H1 (cell line): ENCODE measurements at regions not wholly inside any gene's neighbourhood (a gene's known extent, or its start where the extent isn't known, plus 50 kb on each side); places are given as distances from the start of the nearest gene placed in this dataset.

ENCODE experiments used
- CTCF ChIA-PET: fragments of 300-600 bp; sonication (Branson Sonifier 250); formaldehyde crosslinking; loops from one replicate; lab custom pipeline; 2021; ENCODE audit not compliant: partially characterized antibody; lab: Charles Lee
- POLR2A ChIA-PET: fragments of 300-600 bp; sonication (Branson Sonifier 250); formaldehyde crosslinking; loops from one replicate; lab custom pipeline; 2021; ENCODE audit warnings: inconsistent platforms; ENCODE audit not compliant: partially characterized antibody; lab: Charles Lee
- DNase-seq, 2 experiments: peaks; one replicate each; pipeline versions ENCODE4 v3.0.0 to v3.0.0-alpha.2; 2010 to 2022; ENCODE audit warnings: low spot score in 2 of 2, low read depth in 1 of 2, mixed read lengths in 1 of 2
- FAIRE-seq: peaks from 2 replicates; lab custom pipeline; 2011; peaks lifted over from hg19 to GRCh38; lab: Jason Lieb, UNC
- H2AFZ ChIP-seq: 2 replicates; pipeline ENCODE4 v1.8.1; 2012; ENCODE audit warnings: low read length, inconsistent platforms
- H2AK5ac ChIP-seq: 2 replicates; pipeline ENCODE4 v1.6.1; 2013; ENCODE audit warnings: low read depth, low read length
- H2BK120ac ChIP-seq: replicated peaks from 2 replicates; pipeline ENCODE3; 2013; ENCODE audit warnings: low read depth, low read length, inconsistent platforms
- H2BK12ac ChIP-seq: 2 replicates; pipeline ENCODE4 v1.6.1; 2013; ENCODE audit warnings: low read depth, low read length
- H2BK15ac ChIP-seq: 2 replicates; pipeline ENCODE4 v1.6.1; 2013; ENCODE audit warnings: low read length
- H2BK20ac ChIP-seq: 2 replicates; pipeline ENCODE4 v1.6.1; 2013; ENCODE audit warnings: low read length
- H2BK5ac ChIP-seq: 2 replicates; pipeline ENCODE4 v1.6.1; 2013; ENCODE audit warnings: low read depth, low read length
- H3K14ac ChIP-seq: 2 replicates; pipeline ENCODE4 v1.6.1; 2013; ENCODE audit warnings: inconsistent platforms; ENCODE audit not compliant: insufficient read length
- H3K18ac ChIP-seq: 2 replicates; pipeline ENCODE4 v1.6.1; 2013; ENCODE audit warnings: low read length; ENCODE audit errors: extremely low read depth
- H3K23ac ChIP-seq: 2 replicates; pipeline ENCODE4 v1.6.1; 2013; ENCODE audit warnings: inconsistent platforms; ENCODE audit not compliant: insufficient read length
- H3K23me2 ChIP-seq: 2 replicates; pipeline ENCODE4 v1.6.1; 2013; ENCODE audit warnings: low read depth, low read length
- H3K27ac ChIP-seq: 2 replicates; pipeline ENCODE4 v1.6.1; 2011; ENCODE audit warnings: low read depth, low read length, inconsistent platforms
- H3K27me3 ChIP-seq, 4 experiments: replicated peaks in 1 of 4; 1 replicate in 1 of 4; 2 replicates in 3 of 4; pipeline versions ENCODE4 v1.6.1 to v1.8.1; 2011 to 2013; ENCODE audit warnings: low read length in 3 of 4, mild to moderate bottlenecking in 3 of 4, inconsistent platforms in 2 of 4, mixed read lengths in 2 of 4, moderate library complexity in 1 of 4; ENCODE audit not compliant: control insufficient read depth in 3 of 4, insufficient read depth in 3 of 4; ENCODE audit errors: extremely low read depth in 1 of 4
- H3K36me3 ChIP-seq, 4 experiments: 2 replicates each; pipeline versions ENCODE4 v1.6.1 to v1.8.1; 2011 to 2013; ENCODE audit warnings: mild to moderate bottlenecking in 4 of 4, low read length in 3 of 4, moderate library complexity in 2 of 4, control low read depth in 1 of 4, inconsistent platforms in 1 of 4; ENCODE audit not compliant: insufficient read depth in 4 of 4, control insufficient read depth in 2 of 4
- H3K4ac ChIP-seq: replicated peaks from 2 replicates; pipeline ENCODE3; 2013; ENCODE audit warnings: low read length, low read depth, mixed read lengths, inconsistent platforms; ENCODE audit not compliant: insufficient read length
- H3K4me1 ChIP-seq, 4 experiments: replicated peaks in 1 of 4; 1 replicate in 1 of 4; 2 replicates in 3 of 4; pipeline versions ENCODE4 v1.6.1 to v1.8.1; 2011 to 2013; ENCODE audit warnings: low read length in 3 of 4, inconsistent platforms in 2 of 4, mixed read lengths in 1 of 4; ENCODE audit not compliant: insufficient read depth in 4 of 4, control insufficient read depth in 3 of 4
- H3K4me2 ChIP-seq, 2 experiments: 2 replicates each; pipeline versions ENCODE4 v1.6.1 to v1.8.1; 2011 to 2013; ENCODE audit warnings: low read depth in 2 of 2, low read length in 2 of 2, control low read depth in 1 of 2, inconsistent platforms in 1 of 2, mild to moderate bottlenecking in 1 of 2; ENCODE audit not compliant: insufficient read depth in 1 of 2
- H3K4me3 ChIP-seq, 4 experiments: fragments of 200-600, 300-600 bp in 1 of 4; sonication (generic), shearing (Covaris generic), sonication (Bioruptor Twin) in 1 of 4; 2 replicates each; pipeline versions ENCODE4 v1.5.1 to v1.8.1; 2011 to 2016; ENCODE audit warnings: low read length in 4 of 4, low read depth in 3 of 4, control low read depth in 2 of 4, inconsistent platforms in 2 of 4, mild to moderate bottlenecking in 2 of 4, mixed read lengths in 1 of 4, moderate library complexity in 1 of 4; ENCODE audit not compliant: insufficient read depth in 2 of 4; ENCODE audit errors: extremely low read depth in 1 of 4
- H3K56ac ChIP-seq: replicated peaks from 2 replicates; pipeline ENCODE3; 2013; ENCODE audit warnings: low read depth, mild to moderate bottlenecking, mixed read lengths, low read length, inconsistent platforms; ENCODE audit not compliant: insufficient read length
- H3K79me1 ChIP-seq: 2 replicates; pipeline ENCODE4 v1.6.1; 2013; ENCODE audit warnings: low read depth, low read length, control low read depth
- H3K79me2 ChIP-seq, 2 experiments: 2 replicates each; pipeline versions ENCODE4 v1.6.1 to v1.8.1; 2012 to 2013; ENCODE audit warnings: low read length in 2 of 2, mild to moderate bottlenecking in 2 of 2, inconsistent platforms in 1 of 2; ENCODE audit not compliant: insufficient read depth in 2 of 2, control insufficient read depth in 1 of 2
- H3K9ac ChIP-seq, 4 experiments: replicated peaks in 1 of 4; 1 replicate in 1 of 4; 2 replicates in 3 of 4; pipeline versions ENCODE4 v1.6.1 to v1.8.1; 2011 to 2013; ENCODE audit warnings: low read depth in 3 of 4, low read length in 3 of 4, control low read depth in 2 of 4, mild to moderate bottlenecking in 2 of 4, moderate library complexity in 2 of 4, inconsistent platforms in 1 of 4; ENCODE audit errors: extremely low read depth in 1 of 4
- H3K9me3 ChIP-seq, 2 experiments: 2 replicates each; pipeline versions ENCODE4 v1.6.1 to v1.8.1; 2012 to 2013; ENCODE audit warnings: mild to moderate bottlenecking in 2 of 2, moderate library complexity in 2 of 2, control low read depth in 1 of 2, inconsistent platforms in 1 of 2, low read depth in 1 of 2, low read length in 1 of 2, mixed read lengths in 1 of 2; ENCODE audit not compliant: insufficient read depth in 2 of 2
- H4K20me1 ChIP-seq, 2 experiments: replicated peaks in 1 of 2; 2 replicates each; pipeline versions ENCODE3 to v1.8.1; 2011 to 2013; ENCODE audit warnings: inconsistent platforms in 2 of 2, low read length in 2 of 2, mild to moderate bottlenecking in 1 of 2; ENCODE audit not compliant: insufficient read depth in 2 of 2, control insufficient read depth in 1 of 2
- H4K5ac ChIP-seq: 2 replicates; pipeline ENCODE4 v1.6.1; 2013; ENCODE audit warnings: low read length, low read depth, mixed read lengths, inconsistent platforms; ENCODE audit not compliant: insufficient read length
- H4K8ac ChIP-seq: 2 replicates; pipeline ENCODE4 v1.8.0; 2013; ENCODE audit warnings: mild to moderate bottlenecking, moderate library complexity, low read length, inconsistent platforms; ENCODE audit not compliant: insufficient read depth; ENCODE audit errors: extremely low read depth
- H4K91ac ChIP-seq: replicated peaks from 2 replicates; pipeline ENCODE3; 2013; ENCODE audit warnings: low read length, mixed read lengths, inconsistent platforms; ENCODE audit not compliant: insufficient read length
- ASH2L ChIP-seq: fragments of 200-600, 300-600 bp; sonication (generic); IDR thresholded peaks from one replicate; pipeline ENCODE4 v1.7.1; 2017; ENCODE audit warnings: low read length
- ATF3 ChIP-seq: IDR thresholded peaks from 2 replicates; pipeline ENCODE4 v1.6.1; 2011; ENCODE audit warnings: low read depth, mild to moderate bottlenecking, low read length; ENCODE audit not compliant: insufficient read depth
- BRCA1 ChIP-seq: IDR thresholded peaks from 2 replicates; pipeline ENCODE4 v1.6.1; 2012; ENCODE audit warnings: low read depth, low read length, improper control_type of control experiment
- CBX5 ChIP-seq: fragments of 300-800, 300-1000 bp; sonication (generic); IDR thresholded peaks from 2 replicates; pipeline ENCODE4 v1.7.1; 2016; ENCODE audit warnings: antibody characterized with exemption, low read length, low read depth
- CBX8 ChIP-seq: fragments of 300-800, 300-1000 bp; sonication (generic); IDR thresholded peaks from 2 replicates; pipeline ENCODE4 v1.7.1; 2016; ENCODE audit warnings: low read depth, low read length, borderline replicate concordance
- CHD1 ChIP-seq: IDR thresholded peaks from 2 replicates; pipeline ENCODE4 v1.6.1; 2012; ENCODE audit warnings: low read depth, low read length, improper control_type of control experiment
- CREB1 ChIP-seq: IDR thresholded peaks from 2 replicates; pipeline ENCODE4 v1.6.1; 2012; ENCODE audit warnings: inconsistent platforms
- E2F6 ChIP-seq: IDR thresholded peaks from 2 replicates; pipeline ENCODE4 v1.6.1; 2012; ENCODE audit warnings: inconsistent platforms
- HDAC2 ChIP-seq, 2 experiments: fragments of 300-600 bp in 1 of 2; sonication (generic) in 1 of 2; IDR thresholded peaks; 2 replicates each; pipeline ENCODE4 v1.6.1; 2011 to 2012; ENCODE audit warnings: low read depth in 2 of 2, low read length in 2 of 2, mild to moderate bottlenecking in 2 of 2, moderate library complexity in 2 of 2, borderline replicate concordance in 1 of 2, inconsistent platforms in 1 of 2
- POLR2AphosphoS5 ChIP-seq: IDR thresholded peaks from 2 replicates; pipeline ENCODE4 v1.6.1; 2011; ENCODE audit warnings: low read depth, low read length
- POU5F1 ChIP-seq: IDR thresholded peaks from 2 replicates; pipeline ENCODE4 v1.6.1; 2011; ENCODE audit warnings: low read depth, mild to moderate bottlenecking, low read length, moderate library complexity
- RFX5 ChIP-seq: IDR thresholded peaks from 2 replicates; pipeline ENCODE4 v1.6.1; 2011; ENCODE audit warnings: low read depth, low read length, improper control_type of control experiment, borderline replicate concordance
- SIRT6 ChIP-seq: IDR thresholded peaks from one replicate; pipeline ENCODE4 v1.7.1; 2012; ENCODE audit warnings: low read length, inconsistent platforms
- SIX5 ChIP-seq: IDR thresholded peaks from 2 replicates; pipeline ENCODE4 v1.6.1; 2011; ENCODE audit warnings: mild to moderate bottlenecking, low read depth, low read length
- SUZ12 ChIP-seq: fragments of 200-600 bp; sonication (generic); IDR thresholded peaks from 2 replicates; pipeline ENCODE4 v1.6.1; 2012; ENCODE audit warnings: mild to moderate bottlenecking, inconsistent platforms, low read length, moderate library complexity, mixed read lengths
- TAF1 ChIP-seq: IDR thresholded peaks from 2 replicates; pipeline ENCODE4 v1.6.1; 2011; ENCODE audit warnings: mild to moderate bottlenecking, low read depth, low read length
- TBP ChIP-seq: IDR thresholded peaks from 2 replicates; pipeline ENCODE4 v1.6.1; 2011; ENCODE audit warnings: low read depth, low read length, improper control_type of control experiment

GRCh38 chr2:78009289-78009688 is 487.1 kb upstream of the LRRTM4 start:
- Histone ChIP-seq H2AFZ (no peak overlapping the region), H3K9me3 (no peaks in the 10 kb centered on the region), H3K4me2 (no peak overlapping the region), H4K91ac (no peak overlapping the region), H4K8ac (no peak overlapping the region), H2BK5ac (no peak overlapping the region), H3K79me2 (no peaks in the 10 kb centered on the region), H2BK12ac (no peak overlapping the region), H3K4ac (no peak overlapping the region), H3K4me1 (no peaks in the 10 kb centered on the region), H3K79me1 (no peaks in the 10 kb centered on the region), H2AK5ac (no peak overlapping the region), H3K4me3 (no peak overlapping the region), H3K27ac (no peak overlapping the region), H3K14ac (no peak overlapping the region), H3K56ac (no peak overlapping the region), H2BK120ac (no peak overlapping the region), H3K23me2 (no peaks in the 10 kb centered on the region), H4K20me1 (no peaks in the 10 kb centered on the region), H3K18ac (no peak overlapping the region), H4K5ac (no peak overlapping the region), H3K9ac (no peak overlapping the region), H3K27me3 (no peaks in the 10 kb centered on the region), H3K36me3 (no peaks in the 10 kb centered on the region), H2BK15ac (no peak overlapping the region), H3K23ac (no peak overlapping the region), H2BK20ac (no peak overlapping the region)
- no peak for DNase-seq
- no peak for FAIRE-seq
- ChIA-PET CTCF (no interaction called here), POLR2A (no interaction called here)
- no peak for TF ChIP-seq SIX5
- no peak for TF ChIP-seq ATF3
- no peak for TF ChIP-seq SUZ12
- no peak for TF ChIP-seq BRCA1
- TF ChIP-seq CBX5: no peak
- no peak for TF ChIP-seq CBX8
- no peak for TF ChIP-seq E2F6
- no peak for TF ChIP-seq HDAC2 (IDR thresholded peaks at IDR 0.05; ENCODE audit: borderline replicate concordance in 1 of 2, low read depth in 2 of 2, low read length in 2 of 2)
- no peak for TF ChIP-seq POLR2AphosphoS5
- no peak for TF ChIP-seq TAF1
- TF ChIP-seq ASH2L: no peak
- TF ChIP-seq POU5F1: no peak
- TF ChIP-seq TBP: no peak
- TF ChIP-seq SIRT6: no peak
- no peak for TF ChIP-seq CHD1
- no peak for TF ChIP-seq RFX5
- TF ChIP-seq CREB1: no peak
